NCI-H2196 treated with DMSO at 0.1 percent for 48 hours (cell line): ENCODE measurements at regions not wholly inside any gene's neighbourhood (a gene's known extent, or its start where the extent isn't known, plus 50 kb on each side); places are given as distances from the start of the nearest gene placed in this dataset.

Experiments used
- DNase-seq: peaks from one replicate; lab custom pipeline; 2025; ENCODE audit not compliant: unreplicated experiment; lab: John Stamatoyannopoulos, UW

- DNase-seq, result no peak
Observed at GRCh38 chr4:12881945-12882584, 602.1 kb downstream of the RAB28 start.

GRCh38 chr4:12880844-12881243 lies 603.3 kb downstream of the RAB28 start:
- no peak for DNase-seq

- no peak for DNase-seq
Observed at GRCh38 chr4:12879496-12879895, 604.6 kb downstream of the RAB28 start.

- DNase-seq, result no peak
Observed at GRCh38 chr4:12875640-12876243, 608.4 kb downstream of the RAB28 start.

GRCh38 chr4:12873351-12873750 lies 610.8 kb downstream of the RAB28 start:
- DNase-seq, result no peak

- no peak for DNase-seq
Observed at GRCh38 chr4:12861422-12861821, 622.7 kb downstream of the RAB28 start.

- peak; percentile 68 for DNase-seq
Observed at GRCh38 chr4:12852338-12853307, 631.5 kb downstream of the RAB28 start.

GRCh38 chr4:12846368-12846767 lies 637.8 kb downstream of the RAB28 start:
- no peak for DNase-seq

- DNase-seq, result no peak
Observed at GRCh38 chr4:12844141-12844540, 640.0 kb downstream of the RAB28 start.

- DNase-seq, result no peak
Observed at GRCh38 chr4:12827966-12828365, 656.2 kb downstream of the RAB28 start.

GRCh38 chr4:12791536-12791935 lies 692.6 kb downstream of the RAB28 start:
- no peak for DNase-seq

- DNase-seq, result no peak
Observed at GRCh38 chr4:12787261-12787660, 696.9 kb downstream of the RAB28 start.

- DNase-seq, result no peak
Observed at GRCh38 chr4:12778706-12779105, 705.4 kb downstream of the RAB28 start.

- no peak for DNase-seq
Observed at GRCh38 chr4:12778191-12778590, 705.9 kb downstream of the RAB28 start.

- no peak for DNase-seq
Observed at GRCh38 chr4:12770351-12770750, 713.8 kb downstream of the RAB28 start.

GRCh38 chr4:12761694-12762093 lies 722.4 kb downstream of the RAB28 start:
- DNase-seq, result no peak

- DNase-seq, result no peak
Observed at GRCh38 chr4:12747154-12747553, 737.0 kb downstream of the RAB28 start.

GRCh38 chr4:12746221-12746620 lies 737.9 kb downstream of the RAB28 start:
- no peak for DNase-seq

GRCh38 chr4:12734586-12734985 lies 749.6 kb downstream of the RAB28 start:
- DNase-seq, result no peak

- no peak for DNase-seq
Observed at GRCh38 chr4:12729384-12729783, 754.8 kb downstream of the RAB28 start.

- DNase-seq, result no peak
Observed at GRCh38 chr4:12724510-12724909, 759.6 kb downstream of the RAB28 start.
